ENCODE measurements at regions not wholly inside any gene's neighbourhood (a gene's known extent, or its start where the extent isn't known, plus 50 kb on each side); places are given as distances from the start of the nearest gene placed in this dataset.

DNA sequence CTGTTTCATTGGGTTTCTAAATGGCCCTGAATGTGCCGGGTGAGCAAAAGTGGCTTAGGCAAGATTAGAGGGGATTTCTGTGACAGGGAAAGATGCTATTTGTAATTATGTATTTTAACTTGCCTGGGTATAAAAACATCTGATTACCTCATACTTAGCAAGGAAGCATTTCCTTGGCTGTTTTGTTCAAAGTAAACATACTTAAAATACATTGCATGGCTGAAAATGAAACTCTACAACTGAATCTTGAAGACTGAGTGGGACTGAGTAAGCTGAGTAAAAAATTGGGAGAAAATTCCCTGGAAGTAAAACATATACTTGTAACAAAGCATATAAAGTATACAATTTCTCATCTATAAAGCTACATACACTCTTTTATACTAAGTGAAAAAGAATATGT is 197.5 kb downstream of the IRX1 start:
- Histone ChIP-seq H3K4me2 (ENCODE audit: insufficient read depth, low read length) (no peak overlapping the region), H3K9ac (replicated peaks; ENCODE audit: extremely low read depth, insufficient read depth, low read length) (no peak overlapping the region), H3K27ac (ENCODE audit: insufficient read depth, low read depth, low read length) (no peak overlapping the region), H3K4me1 (ENCODE audit: control insufficient read depth, extremely low read depth, insufficient read depth, low read length) (no peaks in the 10 kb centered on the region), H3K79me2 (ENCODE audit: control insufficient read depth, insufficient read depth, low read length) (no peaks in the 10 kb centered on the region), H3K9me3 (replicated peaks; ENCODE audit: control insufficient read depth, insufficient read depth, low read length) (peaks cover 9% of the 10 kb centered on the region), H3K4me3 (replicated peaks in 1 of 3; ENCODE audit: insufficient read depth in 1 of 3, low read depth in 1 of 3, low read length in 3 of 3) (no peak overlapping the region), H2AFZ (ENCODE audit: low read depth, low read length) (no peak overlapping the region), H3K9me1 (replicated peaks; ENCODE audit: control insufficient read depth, extremely low read depth, insufficient read depth, low read length) (no peaks in the 10 kb centered on the region), H3K36me3 (ENCODE audit: control insufficient read depth in 2 of 2, extremely low read depth in 1 of 2, insufficient read depth in 2 of 2, low read length in 2 of 2) (no peaks in the 10 kb centered on the region), H3K27me3 (ENCODE audit: control insufficient read depth in 2 of 2, insufficient read depth in 2 of 2, low read length in 2 of 2) (no peaks in the 10 kb centered on the region), H4K20me1 (replicated peaks; ENCODE audit: control insufficient read depth, extremely low read depth, insufficient read depth, low read length) (no peaks in the 10 kb centered on the region)
- DNase-seq (ENCODE audit: low read depth, low spot score) (no peak), FAIRE-seq (no peak)
- dilution Hi-C loops (cut with MboI; ENCODE audit: extremely low pct_ligation_motif_present, low sequenced_read_pairs) (no loop called here), intact Hi-C loops (cut with micrococcal nuclease) (no loop called here)
- TF ChIP-seq EZH2 (IDR thresholded peaks at IDR 0.05; ENCODE audit: borderline replicate concordance, low read depth, low read length, severe bottlenecking) (no peak), CTCF (IDR thresholded peaks at IDR 0.05; ENCODE audit: extremely low read depth in 1 of 2, insufficient read depth in 1 of 2, low read depth in 1 of 2, low read length in 2 of 2) (no peak), FOS (IDR thresholded peaks at IDR 0.05; ENCODE audit: borderline replicate concordance, insufficient read depth, low read length) (no peak), POLR2A (IDR thresholded peaks at IDR 0.05; ENCODE audit: low read depth, low read length) (no peak), MYC (IDR thresholded peaks at IDR 0.05; ENCODE audit: low read depth, low read length) (no peak), POLR2AphosphoS5 (IDR thresholded peaks at IDR 0.05; ENCODE audit: insufficient read depth, low read depth, low read length) (no peak), MAX (IDR thresholded peaks at IDR 0.05; ENCODE audit: insufficient read depth, insufficient read length) (no peak), JUN (IDR thresholded peaks at IDR 0.05; ENCODE audit: borderline replicate concordance, insufficient read depth, insufficient read length, low read depth) (no peak), GATA2 (IDR thresholded peaks at IDR 0.05; ENCODE audit: insufficient read depth, insufficient read length, low read depth, low read length) (no peak)
- ChIA-PET CTCF (no interaction called here), POLR2A (no interaction called here)
- no TSS peak for BruUV-seq (replicated peaks)
